WTC11 (cell line): ENCODE measurements at regions not wholly inside any gene's neighbourhood (a gene's known extent, or its start where the extent isn't known, plus 50 kb on each side); places are given as distances from the start of the nearest gene placed in this dataset.

Source experiments
- ATAC-seq: fragments of 200-7000 bp; cut with Tn5 transposase; 2 replicates; pipeline ENCODE4 v1.10.0; 2021; ENCODE audit warnings: mild to moderate bottlenecking, moderate library complexity
- CTCF ChIA-PET: fragments of 300-600 bp; sonication (Branson Sonifier 250); formaldehyde crosslinking; loops from one replicate; lab custom pipeline; 2021; ENCODE audit warnings: antibody characterized with exemption; lab: Charles Lee
- POLR2A ChIA-PET: fragments of 350-600 bp; sonication (Branson Sonifier 250); formaldehyde crosslinking; loops from one replicate; lab custom pipeline; 2021; ENCODE audit warnings: antibody characterized with exemption; lab: Charles Lee
- DNase-seq: peaks from one replicate; pipeline ENCODE4 v3.0.0; 2021; ENCODE audit warnings: low spot score
- H3K27ac Mint-ChIP-seq: 2 replicates; pipeline ENCODE4 v1.8.0; 2021; ENCODE audit warnings: mixed read lengths
- H3K27me3 Mint-ChIP-seq: 2 replicates; pipeline ENCODE4 v1.8.0; 2021; ENCODE audit warnings: low read depth, mild to moderate bottlenecking, moderate library complexity, mixed read lengths
- H3K36me3 Mint-ChIP-seq: 2 replicates; pipeline ENCODE4 v1.8.0; 2021; ENCODE audit warnings: mixed read lengths
- H3K4me1 Mint-ChIP-seq: 2 replicates; pipeline ENCODE4 v1.8.0; 2022; ENCODE audit warnings: mixed read lengths
- H3K4me3 Mint-ChIP-seq: 2 replicates; pipeline ENCODE4 v1.8.0; 2021; ENCODE audit warnings: mild to moderate bottlenecking, moderate library complexity, mixed read lengths
- H3K9me3 Mint-ChIP-seq: 2 replicates; pipeline ENCODE4 v1.8.0; 2021; ENCODE audit warnings: mixed read lengths
- AR ChIP-seq: fragments of 250-450 bp; sonication (Bioruptor Pico); IDR thresholded peaks from 2 replicates; pipeline ENCODE4 v1.9.0; 2021; ENCODE audit warnings: mild to moderate bottlenecking
- CREM ChIP-seq: sonication (generic); formaldehyde crosslinking; IDR thresholded peaks from 2 replicates; pipeline ENCODE4 v1.8.1; 2022; ENCODE audit warnings: mild to moderate bottlenecking, missing genetic modification reagents, moderate library complexity
- E2F1 ChIP-seq: sonication (generic); formaldehyde crosslinking; IDR thresholded peaks from 2 replicates; pipeline ENCODE4 v1.8.0; 2022; ENCODE audit warnings: mild to moderate bottlenecking, missing genetic modification reagents
- ERG ChIP-seq: fragments of 250-450 bp; sonication (Bioruptor Pico); IDR thresholded peaks from 2 replicates; pipeline ENCODE4 v1.8.0; 2021; ENCODE audit warnings: mild to moderate bottlenecking
- ESRRA ChIP-seq: sonication (generic); formaldehyde crosslinking; IDR thresholded peaks from 2 replicates; pipeline ENCODE4 v1.8.1; 2022; ENCODE audit warnings: mild to moderate bottlenecking, missing genetic modification reagents, borderline replicate concordance
- FOXP1 ChIP-seq: sonication (generic); formaldehyde crosslinking; IDR thresholded peaks from 2 replicates; pipeline ENCODE4 v1.8.0; 2022; ENCODE audit warnings: missing genetic modification reagents, mild to moderate bottlenecking, moderate library complexity, borderline replicate concordance
- FOXP4 ChIP-seq: sonication (generic); formaldehyde crosslinking; IDR thresholded peaks from 2 replicates; pipeline ENCODE4 v1.8.0; 2022; ENCODE audit warnings: mild to moderate bottlenecking, missing genetic modification reagents
- GABPB1 ChIP-seq: sonication (generic); formaldehyde crosslinking; IDR thresholded peaks from 2 replicates; pipeline ENCODE4 v1.8.1; 2023; ENCODE audit warnings: mild to moderate bottlenecking, missing genetic modification reagents
- IRF2 ChIP-seq: sonication (generic); formaldehyde crosslinking; IDR thresholded peaks from 2 replicates; pipeline ENCODE4 v1.8.0; 2022; ENCODE audit warnings: low read depth, missing genetic modification reagents, borderline replicate concordance
- JAZF1 ChIP-seq: fragments of 250-450 bp; sonication (Bioruptor Pico); IDR thresholded peaks from 2 replicates; pipeline ENCODE4 v1.9.0; 2021; ENCODE audit warnings: moderate library complexity, mild to moderate bottlenecking, inconsistent platforms
- NR2C2 ChIP-seq: sonication (generic); formaldehyde crosslinking; IDR thresholded peaks from 2 replicates; pipeline ENCODE4 v1.8.0; 2022; ENCODE audit warnings: mild to moderate bottlenecking, missing genetic modification reagents
- STAT6 ChIP-seq: sonication (generic); formaldehyde crosslinking; conservative IDR thresholded peaks from 2 replicates; pipeline ENCODE4 v1.8.1; 2023; ENCODE audit warnings: mild to moderate bottlenecking, low read depth, missing genetic modification reagents, moderate library complexity
- TEAD1 ChIP-seq: sonication (generic); formaldehyde crosslinking; IDR thresholded peaks from 2 replicates; pipeline ENCODE4 v1.8.0; 2022; ENCODE audit warnings: mild to moderate bottlenecking, missing genetic modification reagents
- TP53 ChIP-seq: sonication (generic); formaldehyde crosslinking; IDR thresholded peaks from 2 replicates; pipeline ENCODE4 v1.8.1; 2023; ENCODE audit warnings: mild to moderate bottlenecking, missing genetic modification reagents
- USF1 ChIP-seq: sonication (generic); formaldehyde crosslinking; IDR thresholded peaks from 2 replicates; pipeline ENCODE4 v1.8.0; 2022; ENCODE audit warnings: mild to moderate bottlenecking, missing genetic modification reagents
- ZNF121 ChIP-seq: sonication (generic); formaldehyde crosslinking; IDR thresholded peaks from 2 replicates; pipeline ENCODE4 v1.8.0; 2023; ENCODE audit warnings: missing genetic modification reagents
- ZNF281 ChIP-seq: sonication (generic); formaldehyde crosslinking; IDR thresholded peaks from 2 replicates; pipeline ENCODE4 v1.8.0; 2023; ENCODE audit warnings: mild to moderate bottlenecking, missing genetic modification reagents
- ZNF423 ChIP-seq: fragments of 250-450 bp; sonication (Bioruptor Pico); IDR thresholded peaks from 2 replicates; pipeline ENCODE4 v2.1.2; 2022; ENCODE audit warnings: mild to moderate bottlenecking, moderate library complexity

- no peak overlapping the region for H3K27ac Mint-ChIP-seq
- H3K4me1 Mint-ChIP-seq: no peaks in the 10 kb centered on the region
- H3K4me3 Mint-ChIP-seq: no peak overlapping the region
- no peak for DNase-seq
- H3K9me3 Mint-ChIP-seq: no peaks in the 10 kb centered on the region
- ChIA-PET POLR2A (no interaction called here), CTCF (no interaction called here)
- ATAC-seq: no peak
- no peaks in the 10 kb centered on the region for H3K36me3 Mint-ChIP-seq
- TF ChIP-seq USF1 (no peak), TP53 (no peak), FOXP4 (CRISPR knock-in tag) (no peak), E2F1 (CRISPR knock-in tag) (no peak), GABPB1 (no peak), STAT6 (no peak)
- H3K27me3 Mint-ChIP-seq: no peaks in the 10 kb centered on the region
These were observed 72.1 kb upstream of the EOMES start for GRCh38 chr3:27794211-27794610.

- Mint-ChIP-seq H3K27me3 (no peaks in the 10 kb centered on the region), H3K9me3 (no peaks in the 10 kb centered on the region), H3K4me3 (no peak overlapping the region), H3K27ac (no peak overlapping the region), H3K4me1 (no peaks in the 10 kb centered on the region), H3K36me3 (no peaks in the 10 kb centered on the region)
- ChIA-PET CTCF (no interaction called here), POLR2A (no interaction called here)
- no peak for ATAC-seq
- no peak for DNase-seq
- TF ChIP-seq NR2C2 (no peak), ZNF121 (CRISPR knock-in tag) (no peak), STAT6 (no peak), JAZF1 (CRISPR knock-in tag) (no peak), ZNF423 (CRISPR knock-in tag) (no peak), IRF2 (CRISPR knock-in tag) (no peak), CREM (no peak), TEAD1 (CRISPR knock-in tag) (no peak), FOXP1 (CRISPR knock-in tag) (no peak), ESRRA (CRISPR knock-in tag) (no peak), ERG (CRISPR knock-in tag) (no peak), AR (CRISPR knock-in tag) (no peak), TP53 (no peak), ZNF281 (CRISPR knock-in tag) (no peak)
These were observed 74.3 kb upstream of the EOMES start for GRCh38 chr3:27796365-27796875.
